Stromal cell of bone marrow (primary cell): ENCODE measurements at regions not wholly inside any gene's neighbourhood (a gene's known extent, or its start where the extent isn't known, plus 50 kb on each side); places are given as distances from the start of the nearest gene placed in this dataset.

Experiments
- DNase-seq: peaks from one replicate; pipeline ENCODE4 v3.0.0-alpha.2; 2012; ENCODE audit warnings: low read depth

DNA sequence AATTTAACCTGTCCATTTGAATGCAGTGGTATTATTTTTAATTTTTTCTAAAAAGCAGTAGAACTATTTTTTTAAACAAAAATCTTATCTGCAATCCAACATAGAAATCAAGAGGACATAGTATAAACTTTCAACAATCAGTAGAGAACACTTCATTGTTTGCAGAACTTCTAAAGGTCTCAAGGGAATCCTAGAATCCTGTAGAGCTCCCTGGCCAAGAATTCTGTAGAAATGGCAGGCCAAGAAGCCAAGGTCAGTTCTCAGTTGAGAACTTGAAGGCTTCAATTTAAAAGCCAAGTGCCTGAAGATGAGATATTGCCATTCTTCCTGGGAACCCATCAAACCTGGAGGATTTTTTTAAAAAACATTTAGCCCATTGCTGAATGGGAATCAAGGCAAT is 199.2 kb upstream of the KLF4 start:
- no peak for DNase-seq

DNA sequence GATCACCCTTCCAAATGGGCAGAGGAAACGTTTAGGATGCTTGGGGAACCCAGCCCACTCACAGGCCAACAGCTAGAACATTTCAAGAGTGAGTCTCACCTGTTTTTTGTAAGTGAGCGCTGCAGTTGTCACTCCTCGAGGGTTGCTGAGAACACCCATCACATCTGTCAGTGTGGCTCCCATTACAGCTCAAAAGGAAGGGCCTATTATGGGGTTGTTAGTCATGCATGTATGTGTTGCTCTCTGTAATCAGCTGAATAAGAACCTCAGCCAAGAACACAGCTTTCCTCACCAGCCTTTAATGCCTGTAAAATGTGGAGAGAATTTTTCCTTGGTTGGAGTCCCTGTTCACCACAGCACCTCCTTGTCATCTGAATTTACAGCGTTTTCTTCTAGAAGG is 196.3 kb upstream of the KLF4 start:
- no peak for DNase-seq

DNA sequence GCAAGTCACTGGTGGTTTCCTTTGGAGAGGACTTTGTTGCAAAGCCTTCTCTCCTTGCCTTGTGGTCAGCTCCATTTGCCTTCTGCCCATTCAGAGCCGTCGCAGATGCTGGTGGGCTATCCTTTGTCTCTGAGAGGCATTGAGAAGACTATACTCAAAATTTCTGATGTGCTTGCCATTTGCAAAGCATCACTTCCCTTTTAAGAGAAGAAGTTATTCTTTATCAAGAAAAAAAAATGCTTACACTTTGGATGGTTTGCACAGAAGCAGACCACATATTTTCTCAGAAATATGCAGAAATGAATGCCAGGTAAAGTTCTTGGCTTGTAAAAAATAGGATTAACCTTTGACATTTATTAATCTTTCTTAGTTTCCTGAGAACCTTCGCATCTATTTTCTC is 195.8 kb upstream of the KLF4 start:
- no peak for DNase-seq

DNA sequence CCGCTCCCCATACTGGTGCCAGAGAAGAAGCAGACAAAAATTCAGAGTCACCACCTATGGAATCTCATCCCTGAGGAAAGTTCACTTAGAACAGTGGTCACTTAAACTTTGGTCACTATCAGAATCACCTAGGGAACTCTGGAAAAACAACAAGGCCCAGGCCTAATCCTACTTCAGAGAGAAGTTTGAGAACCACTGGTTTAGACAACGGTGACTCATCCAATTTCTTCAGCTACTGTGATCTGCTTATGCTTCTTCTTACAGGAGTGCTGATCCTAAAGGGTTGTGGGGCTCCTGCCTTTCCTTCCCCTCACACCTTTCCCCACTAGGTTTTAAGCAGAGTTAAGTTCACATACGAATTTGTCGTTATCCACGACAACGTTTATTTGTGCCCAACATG is 194.7 kb upstream of the KLF4 start:
- no peak for DNase-seq

DNA sequence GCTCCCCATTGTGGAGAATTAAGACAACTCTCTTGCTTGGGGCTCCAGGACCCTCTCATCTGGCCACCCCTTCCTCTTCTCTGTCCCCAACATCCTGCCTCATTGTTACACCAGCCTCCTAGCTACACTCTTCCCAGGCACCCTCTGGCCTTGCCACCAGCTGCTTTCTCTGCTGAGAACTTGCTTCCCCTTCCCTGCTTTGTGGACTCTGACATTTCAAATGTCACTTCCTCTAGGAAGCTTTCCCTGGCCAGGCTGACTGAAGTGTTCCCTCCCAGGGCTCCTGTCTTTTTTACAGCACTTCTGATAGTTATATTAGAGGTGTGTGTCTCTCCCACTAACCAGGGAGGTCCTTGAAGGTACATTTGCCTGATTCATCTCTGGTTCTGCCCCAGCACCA is 194.0 kb upstream of the KLF4 start:
- DNase-seq = no peak

DNA sequence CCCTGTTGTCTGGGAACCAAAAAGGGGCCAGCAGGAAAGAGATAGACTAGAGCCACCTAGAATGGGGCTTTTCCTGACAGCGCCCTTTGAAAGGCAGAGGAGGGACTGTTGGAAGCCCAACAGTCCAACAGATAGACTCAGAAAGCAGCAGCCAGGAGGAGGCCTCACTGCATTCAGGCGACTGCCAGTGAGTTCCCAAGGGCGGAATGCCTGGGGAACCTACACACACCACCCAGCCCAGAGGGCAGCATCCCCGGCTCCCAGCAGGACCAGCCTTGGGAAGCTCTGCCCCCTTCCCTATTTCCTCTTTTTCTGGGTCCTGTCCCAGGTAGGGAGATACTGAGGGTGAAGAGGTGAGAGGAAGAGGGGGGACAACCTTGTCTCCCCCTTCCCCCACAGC is 192.4 kb upstream of the KLF4 start:
- no peak for DNase-seq

DNA sequence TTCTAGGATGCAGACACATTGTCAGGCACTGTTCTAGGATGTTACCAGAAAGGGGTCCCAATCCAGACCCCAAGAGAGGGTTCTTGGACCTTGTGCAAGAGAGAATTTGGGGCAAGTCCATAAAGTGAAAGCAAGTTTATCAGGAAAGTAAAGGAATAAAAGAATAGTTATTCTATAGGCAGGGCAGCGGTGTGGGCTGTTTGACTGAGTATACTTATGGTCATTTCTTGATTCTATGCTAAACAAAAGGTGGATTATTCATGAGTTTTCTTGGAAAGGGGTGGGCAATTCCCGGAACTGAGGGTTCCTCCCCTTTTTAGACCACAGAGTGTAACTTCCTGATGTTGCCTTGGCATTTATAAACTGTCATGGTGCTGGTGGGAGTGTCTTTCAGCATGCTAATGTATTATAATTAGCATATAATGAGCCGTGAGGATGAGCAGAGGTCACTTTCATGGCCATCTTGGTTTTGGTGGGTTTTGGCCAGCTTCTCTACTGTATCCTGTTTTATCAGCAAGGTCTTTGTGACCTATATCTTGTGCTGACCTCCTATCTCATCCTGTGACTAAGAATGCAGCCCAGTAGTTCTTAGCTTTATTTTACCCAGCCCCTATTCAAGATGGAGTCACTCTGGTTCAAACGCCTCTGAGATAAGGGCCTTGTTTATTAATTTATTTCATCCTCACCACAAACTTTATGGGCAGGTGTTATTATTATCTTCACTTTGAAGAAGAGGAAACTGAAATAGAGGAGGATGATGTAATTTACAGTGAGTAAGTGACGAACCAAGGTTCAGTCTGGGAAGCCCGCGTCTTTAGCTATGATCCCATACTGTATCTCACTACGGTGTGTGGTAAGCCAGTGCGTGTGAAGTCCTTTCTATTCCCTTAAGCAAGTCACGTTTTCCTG is 186.0 kb upstream of the KLF4 start:
- no peak for DNase-seq

DNA sequence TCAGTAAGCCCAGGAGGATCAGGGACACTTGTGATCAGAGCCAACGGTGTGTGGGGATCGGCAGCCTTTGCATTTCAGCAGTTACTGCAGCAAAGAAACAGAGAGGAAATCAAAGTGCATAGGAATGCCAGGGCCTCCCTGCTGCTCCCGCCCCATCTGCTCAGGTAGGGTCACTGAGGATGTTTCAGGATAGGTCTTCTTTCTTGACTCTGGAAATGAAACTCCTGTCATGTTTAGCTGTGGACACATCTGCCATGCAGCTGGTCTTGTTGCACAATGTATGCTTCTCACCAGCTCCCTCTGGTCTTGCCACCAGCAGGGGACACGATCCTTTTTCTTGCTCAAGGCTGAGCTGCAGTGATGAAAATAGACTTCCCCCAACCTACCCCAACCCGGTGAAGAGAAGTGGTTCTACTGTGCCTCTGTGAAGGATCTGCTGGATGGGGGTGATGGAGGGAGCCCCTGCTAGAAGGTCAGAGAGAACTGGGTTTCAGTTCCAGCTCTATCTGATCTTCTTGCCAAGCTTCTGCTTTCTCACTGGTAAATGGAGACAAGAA is 185.2 kb upstream of the KLF4 start:
- no peak for DNase-seq

DNA sequence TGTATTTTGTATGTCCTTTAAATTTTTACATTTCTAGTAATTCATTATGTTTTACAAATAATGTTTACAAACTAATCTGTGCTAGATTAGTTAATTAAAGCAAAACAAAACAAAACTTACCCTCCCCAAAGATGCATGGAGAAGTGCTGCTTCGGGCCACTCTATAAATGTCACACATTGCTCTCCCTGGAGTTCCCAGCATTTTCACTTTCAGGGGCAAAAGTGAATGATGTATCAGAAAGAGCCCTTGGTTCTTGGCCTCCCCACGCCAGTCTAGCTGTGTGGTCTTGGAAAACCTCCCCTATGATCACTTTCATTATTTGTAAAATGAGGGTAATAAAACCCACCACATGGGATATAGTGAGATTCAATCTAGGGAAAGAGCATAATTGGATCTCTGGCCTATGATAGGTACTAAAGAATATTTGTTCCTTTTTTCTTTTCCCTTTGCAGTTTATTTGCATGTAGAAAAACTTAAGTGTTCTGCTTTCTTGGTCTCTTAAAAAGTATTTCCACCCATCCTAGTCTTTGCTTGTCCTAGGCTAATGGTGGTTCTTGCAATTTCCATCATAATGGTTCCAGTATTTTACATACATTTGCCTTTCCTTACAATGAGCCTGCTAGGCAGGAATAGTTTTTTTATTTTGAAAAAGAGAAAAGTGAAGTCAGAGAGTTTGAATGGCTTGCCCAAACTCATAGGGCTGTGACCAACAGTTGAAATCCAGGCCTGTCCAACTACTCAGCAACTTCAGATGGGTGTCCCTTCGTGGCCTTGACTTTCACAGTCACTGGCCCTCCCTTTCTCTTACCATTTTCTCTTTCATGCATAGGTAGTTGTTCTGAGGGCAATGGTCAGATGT is 184.5 kb upstream of the KLF4 start:
- DNase-seq = no peak

DNA sequence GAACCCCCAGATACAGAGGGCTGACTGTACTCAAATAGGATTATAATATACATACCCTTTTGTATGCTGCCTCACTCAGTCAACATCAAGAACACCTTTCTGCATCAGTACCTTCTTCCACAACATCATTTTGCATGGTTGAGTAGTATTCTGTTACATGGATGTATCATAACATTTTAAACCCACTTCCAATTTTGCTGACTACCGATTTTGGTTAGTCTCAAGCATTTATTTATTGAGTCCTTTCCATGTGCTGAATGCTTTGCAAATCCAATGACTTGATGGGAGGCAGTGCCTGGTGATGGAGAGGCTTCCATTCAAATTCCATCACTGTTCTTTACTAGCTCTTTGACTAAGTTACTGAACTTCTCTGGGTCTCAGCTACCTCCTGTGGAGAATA is 182.0 kb upstream of the KLF4 start:
- DNase-seq = no peak

DNA sequence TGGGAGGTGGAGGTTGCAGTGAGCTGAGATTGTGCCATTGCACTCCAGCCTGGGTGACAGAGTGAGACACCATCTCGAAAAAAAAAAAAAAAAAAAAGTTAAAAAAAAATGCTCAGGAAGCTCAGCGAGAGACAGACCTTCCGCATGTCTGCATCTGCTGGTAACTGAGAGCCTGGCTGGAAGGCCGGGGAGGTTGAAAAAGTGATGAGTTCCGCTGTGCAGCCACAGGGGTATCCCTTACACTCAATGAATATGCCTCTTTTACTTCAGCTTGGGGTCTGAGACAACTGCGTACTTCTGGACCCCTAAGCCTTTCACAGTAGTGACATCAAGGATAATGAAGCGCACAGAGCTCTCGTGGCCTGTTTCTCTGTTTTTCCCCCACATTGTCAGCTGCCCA is 179.9 kb upstream of the KLF4 start:
- no peak for DNase-seq

DNA sequence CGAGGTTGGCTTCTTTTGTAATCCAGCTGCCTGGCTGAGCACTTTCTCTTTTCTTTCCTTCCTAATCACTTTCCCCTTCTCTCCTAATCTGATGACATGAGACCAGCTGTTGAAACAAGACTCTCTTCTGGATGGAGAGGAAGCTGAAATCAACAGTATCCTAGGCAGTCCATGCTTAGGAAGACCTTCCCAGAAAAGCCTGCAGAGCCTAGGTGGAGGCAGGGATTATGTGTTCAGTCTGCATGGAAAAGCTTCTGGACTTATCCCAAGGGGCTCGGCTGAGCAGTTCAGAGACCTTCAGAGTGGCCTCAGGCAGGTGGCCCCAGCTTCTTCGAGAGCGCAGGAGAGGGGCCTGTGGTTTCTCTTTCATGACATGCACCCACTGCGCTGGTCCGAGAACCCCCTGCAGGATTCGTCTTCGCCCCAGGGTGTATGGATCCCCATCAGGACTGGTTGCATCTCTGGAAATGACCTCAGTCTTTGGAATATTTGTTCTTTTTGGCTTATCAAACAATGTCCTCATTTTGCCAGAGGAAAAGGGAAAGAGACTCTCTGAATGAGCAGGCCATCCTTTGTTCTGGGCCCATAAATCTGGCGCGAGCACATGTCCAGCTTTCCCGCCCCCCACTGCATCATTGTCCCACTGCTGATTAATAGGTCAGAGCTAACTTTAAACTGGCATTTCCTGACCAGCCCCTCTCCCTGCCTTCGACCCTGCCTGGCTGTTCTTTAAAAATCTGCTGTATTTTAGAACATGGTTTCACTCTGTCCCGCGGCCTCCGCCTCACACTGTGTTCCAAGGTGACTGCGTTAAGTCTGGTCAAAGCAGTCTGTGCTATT is 177.9 kb upstream of the KLF4 start:
- no peak for DNase-seq

DNA sequence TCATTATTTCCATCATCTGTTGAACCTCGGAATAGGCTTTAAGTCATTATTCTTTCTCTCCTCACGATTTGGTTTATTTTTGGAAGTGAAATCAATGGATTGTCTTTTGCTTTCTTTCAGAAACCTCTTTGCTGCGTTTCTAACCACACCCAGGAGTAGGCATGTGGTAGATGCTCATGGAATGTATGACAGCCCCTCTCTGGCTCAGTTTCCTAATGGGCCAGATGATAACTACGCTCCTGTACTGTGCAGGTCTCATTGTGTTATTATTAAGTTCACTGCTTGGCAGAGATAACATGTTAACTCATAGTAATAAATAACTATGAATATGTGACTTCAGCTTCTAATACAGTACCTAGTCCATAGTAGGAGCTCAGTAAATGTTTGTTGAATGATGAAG is 175.5 kb upstream of the KLF4 start:
- DNase-seq = no peak

DNA sequence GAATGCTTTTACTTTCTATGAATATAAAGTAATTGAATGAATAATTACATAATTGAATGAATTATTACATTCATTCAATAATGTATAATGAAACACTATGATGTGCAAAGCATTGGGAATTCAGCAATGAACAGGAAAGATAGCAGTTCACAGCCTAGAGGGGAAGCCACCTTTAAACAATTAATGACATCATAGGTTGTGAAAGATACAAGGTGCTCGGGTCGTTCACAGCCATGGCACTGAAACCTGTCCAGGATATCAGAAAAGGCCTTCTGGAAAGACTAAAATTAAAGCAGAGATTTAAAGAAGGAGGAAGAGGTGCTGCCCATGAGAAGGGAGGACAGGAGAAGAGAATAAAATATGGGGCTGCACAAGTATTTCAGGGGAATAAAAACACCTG is 171.4 kb upstream of the KLF4 start:
- DNase-seq = no peak

DNA sequence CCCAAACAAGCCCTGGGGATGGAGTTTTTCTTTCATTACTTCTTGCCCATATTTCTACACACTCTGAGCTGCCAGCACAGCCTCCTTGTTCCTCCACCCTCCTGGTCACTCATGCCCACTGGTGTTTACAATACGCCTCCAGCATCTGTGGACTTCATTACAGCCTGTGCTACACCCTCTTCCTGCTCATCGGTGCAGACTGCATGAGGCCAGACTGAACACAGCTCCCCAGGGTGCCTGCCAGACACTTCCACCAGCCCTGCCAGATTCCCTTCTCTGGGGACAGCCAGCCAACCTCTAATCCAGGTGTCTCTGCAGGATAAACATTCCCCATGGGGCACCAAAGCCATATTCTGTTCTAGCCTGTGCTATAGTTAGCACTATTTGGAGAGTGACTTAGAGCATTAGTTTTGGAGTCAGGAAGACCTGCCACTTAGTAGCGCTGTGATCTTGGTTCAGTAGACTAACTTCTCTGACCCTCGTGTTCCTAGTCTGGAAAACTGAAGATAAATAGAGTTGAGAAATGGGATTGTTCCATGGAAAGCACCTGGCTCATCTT is 163.8 kb upstream of the KLF4 start:
- no peak for DNase-seq

DNA sequence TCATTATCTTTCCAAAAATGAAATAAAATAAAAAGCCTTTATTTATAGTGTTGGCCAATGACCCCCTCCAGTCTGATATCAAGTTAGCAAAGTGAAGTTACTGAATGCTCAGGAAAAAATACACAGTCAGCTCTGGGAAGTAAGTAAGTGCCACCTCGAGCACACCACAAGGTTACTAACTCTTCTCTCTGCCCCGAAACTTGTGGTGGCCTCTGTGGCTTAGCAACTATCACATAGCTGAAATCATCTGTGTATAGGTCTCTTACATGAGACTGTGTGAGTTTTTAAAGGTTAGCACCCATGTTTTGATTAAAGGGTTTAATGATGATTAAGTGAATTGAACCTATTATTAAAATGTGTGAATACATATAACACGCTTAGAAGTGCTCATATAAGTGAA is 161.4 kb upstream of the KLF4 start:
- no peak for DNase-seq

DNA sequence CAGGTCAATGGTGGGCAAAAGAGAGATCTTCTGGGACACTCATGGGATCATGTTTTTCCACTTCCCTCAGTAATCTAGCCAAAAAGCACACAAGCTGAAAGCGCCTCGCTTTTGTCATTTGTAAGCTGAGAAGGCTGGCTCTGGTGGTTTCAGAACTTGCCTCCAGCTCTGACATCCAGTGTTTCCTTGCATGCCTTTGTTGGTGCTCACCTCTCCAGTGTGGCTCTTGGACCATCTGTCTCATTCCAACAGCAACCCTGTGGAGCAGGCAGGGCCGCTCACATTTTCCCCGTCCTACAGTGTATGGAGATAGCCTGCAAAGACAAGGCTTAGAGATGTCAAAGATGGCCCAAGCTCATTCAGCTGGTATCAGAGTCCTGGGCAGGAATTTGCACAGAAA is 160.8 kb upstream of the KLF4 start:
- peak; percentile 76 for DNase-seq

DNA sequence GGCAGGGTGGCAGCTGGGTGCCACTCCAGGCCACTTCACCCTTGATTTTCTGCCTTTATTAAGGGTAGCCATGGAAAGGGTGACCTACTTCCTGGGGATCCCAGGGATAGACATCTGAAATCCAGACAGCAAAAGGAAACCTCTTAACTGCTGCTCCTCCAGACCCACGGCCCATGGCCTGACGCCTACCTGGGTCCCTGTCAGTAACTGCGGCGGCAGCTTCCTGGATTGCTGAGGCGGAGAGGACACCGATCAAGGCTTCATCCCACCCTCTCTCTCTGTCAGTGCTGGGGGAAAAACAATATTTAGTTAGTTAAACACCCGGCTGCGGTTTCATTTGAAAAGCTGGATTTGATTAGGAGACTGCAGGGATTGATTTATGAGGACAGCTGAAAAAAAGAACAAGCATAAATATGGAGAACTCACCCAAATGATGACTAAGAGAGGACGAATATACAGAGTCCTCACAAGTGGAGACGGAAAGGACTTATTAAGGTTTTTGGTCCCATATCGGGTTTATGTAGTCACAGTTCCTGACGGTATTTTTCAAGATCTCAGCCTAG is 158.7 kb upstream of the KLF4 start:
- peak; percentile 65 for DNase-seq

DNA sequence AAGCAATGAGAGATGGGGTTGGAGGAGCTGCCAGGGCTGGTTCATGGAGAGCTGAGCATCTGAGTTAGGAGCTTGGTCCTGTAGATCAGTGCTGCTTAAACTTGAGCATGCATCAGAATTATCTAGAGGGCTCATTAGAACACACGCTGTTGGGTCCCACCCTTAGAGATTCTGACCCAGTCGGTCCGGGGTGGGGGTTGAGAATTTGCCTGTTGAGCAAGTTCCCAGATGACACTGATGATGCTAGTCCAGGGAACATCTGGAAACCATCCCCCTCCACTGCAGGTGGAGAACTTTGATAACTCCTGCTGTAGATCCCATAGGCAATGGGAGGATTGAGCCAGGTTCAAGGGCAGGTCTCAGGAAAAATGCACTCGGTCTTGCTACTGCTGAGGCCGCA is 158.0 kb upstream of the KLF4 start:
- DNase-seq = no peak

DNA sequence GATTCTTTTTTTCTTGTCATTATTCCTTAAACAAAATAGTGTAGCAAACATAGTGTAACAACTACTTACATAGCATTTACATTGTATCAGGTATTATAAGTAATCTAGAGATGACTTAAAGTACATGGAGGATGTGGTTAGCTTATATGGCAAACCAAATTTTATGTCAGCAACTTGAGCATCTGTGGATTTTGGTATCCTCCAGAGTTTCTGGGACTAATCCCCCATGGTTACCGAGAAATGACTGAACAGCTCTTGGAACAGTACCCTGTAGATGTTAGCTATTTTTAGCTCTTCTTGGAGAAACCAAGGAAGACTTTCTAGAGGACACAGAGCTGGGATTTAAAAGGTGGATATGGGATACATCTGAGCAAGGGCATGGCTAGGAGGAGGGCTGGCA is 157.6 kb upstream of the KLF4 start:
- no peak for DNase-seq

DNA sequence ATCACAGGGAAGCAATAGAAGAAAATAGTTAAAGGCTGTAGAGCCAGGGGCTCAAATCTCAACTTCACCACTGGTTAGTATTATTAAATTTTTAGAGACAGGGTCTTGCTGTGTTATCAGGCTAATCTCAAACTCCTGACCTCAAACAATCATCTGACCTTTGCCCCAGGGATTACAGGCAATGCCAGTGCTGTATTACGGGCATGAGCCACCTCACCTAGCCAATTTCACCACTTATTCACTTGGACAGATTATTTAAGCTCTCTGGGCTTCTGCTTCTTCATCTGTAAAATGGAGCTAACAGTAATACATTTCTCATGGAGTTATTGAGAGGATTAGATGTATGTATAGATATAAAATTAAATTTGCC is 155.9 kb upstream of the KLF4 start:
- no peak for DNase-seq
